NOMO-1 treated with dmso at 0.1 percent for 144 hours (cell line): ENCODE measurements at regions not wholly inside any gene's neighbourhood (a gene's known extent, or its start where the extent isn't known, plus 50 kb on each side); places are given as distances from the start of the nearest gene placed in this dataset.

ENCODE experiments used
- DNase-seq: peaks from one replicate; lab custom pipeline; 2025; ENCODE audit not compliant: unreplicated experiment; lab: John Stamatoyannopoulos, UW

- DNase-seq = no peak
These were observed 73.1 kb downstream of the IRF8 start for GRCh38 chr16:85971902-85972638.

DNA sequence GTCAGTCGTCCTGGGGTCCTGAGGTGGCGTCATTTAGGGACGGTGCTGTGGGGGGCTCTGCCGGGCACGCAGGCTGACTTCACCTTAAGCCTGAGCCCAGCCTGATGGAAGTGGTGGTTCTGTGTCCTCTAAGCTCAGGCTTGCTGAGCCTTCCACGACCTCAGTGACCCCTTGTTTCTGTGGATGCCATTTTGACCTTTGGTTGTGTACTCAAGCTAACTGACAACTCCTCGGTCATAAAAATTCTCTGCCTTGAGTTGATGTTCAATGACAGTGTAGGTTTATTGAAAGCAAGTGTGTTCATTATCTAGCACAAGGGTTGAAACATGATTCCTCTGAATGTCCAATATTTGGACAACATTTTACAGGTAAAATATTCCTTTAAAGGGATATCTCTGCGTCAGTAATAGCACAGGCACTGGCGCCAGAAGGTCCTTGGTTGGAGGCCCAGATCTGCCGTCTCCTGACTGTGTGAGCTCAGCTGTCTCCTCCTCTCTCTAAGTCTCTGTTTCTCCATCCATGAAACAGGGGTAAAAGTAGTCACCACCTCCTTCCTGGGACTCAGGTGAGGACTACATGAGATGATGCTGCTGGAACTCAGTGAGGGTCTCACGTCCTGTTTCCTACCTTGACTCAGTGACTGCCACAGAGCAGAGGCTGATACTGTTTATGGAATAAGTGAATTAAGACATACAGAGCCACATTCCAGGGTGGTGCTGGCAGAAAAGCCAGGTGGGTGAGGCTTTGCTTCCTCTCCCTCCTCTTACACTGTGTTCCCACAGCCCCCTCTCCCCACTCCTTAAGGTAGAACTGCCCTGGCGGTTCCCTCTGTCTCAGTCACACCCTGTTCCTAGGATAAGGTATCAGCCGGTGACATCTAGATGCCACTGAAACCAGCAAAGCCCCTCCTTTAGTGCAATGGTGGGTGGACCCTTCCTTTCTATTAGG is 75.7 kb downstream of the IRF8 start:
- no peak for DNase-seq

DNA sequence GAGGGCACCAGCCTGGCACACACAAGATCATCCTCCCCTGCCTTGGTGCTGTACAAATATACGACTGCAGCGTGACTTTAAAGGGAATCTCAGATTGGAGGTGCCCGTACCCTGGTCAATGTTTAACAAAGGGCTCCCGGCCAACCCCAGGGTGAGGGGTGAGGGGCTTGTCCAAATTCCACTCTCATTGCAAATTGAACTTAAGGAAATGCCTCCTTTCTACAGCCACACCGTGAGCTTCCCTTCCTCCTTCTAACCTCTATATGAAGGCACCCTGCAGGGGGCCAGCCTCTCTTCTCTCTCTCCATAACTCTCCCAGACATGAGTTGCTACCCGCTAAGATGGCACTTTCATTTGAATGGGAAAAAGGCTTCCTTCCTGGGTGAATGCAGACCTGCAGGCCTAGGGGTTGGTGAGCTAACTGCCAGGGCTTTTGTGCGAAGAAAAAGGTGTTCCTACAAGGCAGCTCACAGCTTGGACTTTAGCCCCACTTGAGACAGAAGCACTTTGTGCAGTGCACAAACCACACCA is 76.6 kb downstream of the IRF8 start:
- DNase-seq = no peak

- DNase-seq = peak; percentile 31
These were observed 79.4 kb downstream of the IRF8 start for GRCh38 chr16:85978291-85978775.

DNA sequence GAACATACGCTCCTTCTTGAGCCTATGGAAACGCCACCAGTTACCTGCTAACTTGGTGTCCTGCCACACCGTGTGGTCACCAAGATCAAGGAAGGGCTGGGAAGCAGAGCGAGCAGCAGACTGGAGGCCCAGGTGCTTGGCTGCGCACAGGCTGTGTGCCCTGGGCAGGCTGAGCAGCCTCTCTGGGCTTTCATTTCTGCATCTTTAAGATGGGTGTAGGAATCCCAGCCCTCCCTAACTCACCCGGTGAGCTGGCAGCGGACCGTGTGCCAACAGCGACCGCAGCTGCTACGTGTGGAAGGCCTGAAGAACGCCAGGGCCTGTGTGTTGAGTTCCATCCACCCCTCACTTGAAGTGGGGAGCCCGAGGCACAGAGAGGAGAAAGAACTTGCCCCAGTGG is 80.0 kb downstream of the IRF8 start:
- no peak for DNase-seq

DNA sequence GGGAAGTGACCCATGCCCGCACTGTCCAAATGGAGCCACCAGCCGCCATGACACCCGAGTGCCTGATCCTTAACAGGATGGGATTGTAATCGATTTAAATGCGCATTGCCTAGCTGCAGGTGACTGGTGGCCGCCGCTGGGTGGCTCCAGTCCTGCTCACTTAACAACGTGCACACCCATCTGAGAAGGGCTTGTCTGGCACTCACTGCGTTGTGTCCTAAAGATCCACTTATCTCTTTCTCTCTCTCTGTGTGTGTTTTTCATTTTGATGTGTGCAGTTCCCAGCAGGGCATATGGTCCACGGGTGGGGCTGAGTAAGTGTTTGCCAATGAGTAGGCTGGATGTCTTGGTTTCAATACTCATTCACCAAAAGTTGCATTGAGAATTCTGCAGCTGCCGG is 80.6 kb downstream of the IRF8 start:
- DNase-seq = peak; percentile 15

GRCh38 chr16:85980686-85981085 is 81.7 kb downstream of the IRF8 start:
- DNase-seq = no peak

DNA sequence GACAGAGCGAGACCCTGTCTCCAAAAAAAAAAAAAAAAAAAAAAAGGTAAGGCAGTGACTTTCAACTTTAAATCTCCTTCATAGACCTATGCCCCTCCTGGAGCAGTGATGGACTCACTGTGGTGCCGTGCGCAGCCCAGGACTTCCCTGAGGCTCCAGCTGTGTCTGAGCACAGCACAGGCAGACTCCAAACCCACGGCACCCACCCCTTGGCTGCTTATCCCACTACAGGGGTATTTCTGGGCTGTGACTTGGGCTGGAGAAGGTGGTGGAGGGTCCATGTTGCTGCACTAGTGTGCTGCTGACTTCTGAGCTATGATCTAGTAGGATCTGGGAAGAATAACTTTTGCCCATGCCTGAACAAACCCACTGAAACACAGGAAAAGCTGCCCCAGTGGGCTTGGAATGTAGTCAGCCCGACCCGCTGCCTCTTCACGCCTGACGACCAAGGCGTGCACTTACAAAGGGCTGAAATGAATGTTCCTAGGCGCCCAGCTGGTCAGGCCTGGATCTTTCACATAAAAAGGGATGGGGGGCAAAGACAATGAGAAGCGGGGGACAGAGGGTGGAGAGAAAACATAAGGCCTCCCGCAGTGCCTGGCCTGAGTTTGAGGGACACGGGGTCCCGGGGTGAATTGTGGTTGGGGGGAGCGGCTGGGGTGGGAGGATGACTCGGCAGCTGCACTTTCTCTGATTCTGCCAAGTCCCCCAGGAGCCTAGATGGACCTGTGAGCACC is 83.0 kb downstream of the IRF8 start:
- no peak for DNase-seq

- DNase-seq = peak; percentile 91
These were observed 83.6 kb downstream of the IRF8 start for GRCh38 chr16:85982563-85982939.

GRCh38 chr16:85983064-85983463 is 84.1 kb downstream of the IRF8 start:
- no peak for DNase-seq

DNA sequence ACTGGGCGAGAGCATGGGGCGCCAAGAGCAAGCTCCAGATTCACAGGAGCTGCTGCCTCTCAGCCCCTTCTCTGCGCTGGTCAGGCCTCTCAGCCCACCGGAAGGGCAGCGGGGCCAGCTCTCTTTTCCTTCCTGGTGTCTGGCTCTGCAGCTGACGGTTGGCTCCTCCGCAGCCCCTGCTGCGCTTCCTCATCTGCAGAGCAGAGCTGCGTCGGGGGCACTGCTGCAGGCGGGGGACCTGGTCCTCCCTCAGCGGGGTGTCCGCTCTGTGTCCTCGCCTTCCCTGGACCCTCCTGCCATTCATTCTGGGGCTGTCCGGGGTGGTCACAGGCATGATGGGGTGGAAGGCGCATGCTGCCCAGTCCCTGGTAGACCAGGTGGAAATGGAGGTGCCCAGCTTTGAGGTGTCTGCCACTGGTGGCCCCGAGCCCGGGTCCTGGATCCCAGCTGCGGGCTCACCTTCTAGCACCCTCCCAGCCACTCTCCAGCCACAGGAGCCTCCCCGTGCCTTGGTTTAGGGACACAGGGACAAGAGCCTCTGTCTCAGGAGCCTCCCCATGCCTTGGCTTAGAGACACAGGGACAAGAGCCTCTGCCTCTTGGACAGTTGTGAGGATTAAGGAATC is 84.8 kb downstream of the IRF8 start:
- DNase-seq = peak; percentile 38

GRCh38 chr16:85984231-85984880 is 85.4 kb downstream of the IRF8 start:
- DNase-seq = no peak

- peak; percentile 52 for DNase-seq
These were observed 86.0 kb downstream of the IRF8 start for GRCh38 chr16:85984947-85985451.

DNA sequence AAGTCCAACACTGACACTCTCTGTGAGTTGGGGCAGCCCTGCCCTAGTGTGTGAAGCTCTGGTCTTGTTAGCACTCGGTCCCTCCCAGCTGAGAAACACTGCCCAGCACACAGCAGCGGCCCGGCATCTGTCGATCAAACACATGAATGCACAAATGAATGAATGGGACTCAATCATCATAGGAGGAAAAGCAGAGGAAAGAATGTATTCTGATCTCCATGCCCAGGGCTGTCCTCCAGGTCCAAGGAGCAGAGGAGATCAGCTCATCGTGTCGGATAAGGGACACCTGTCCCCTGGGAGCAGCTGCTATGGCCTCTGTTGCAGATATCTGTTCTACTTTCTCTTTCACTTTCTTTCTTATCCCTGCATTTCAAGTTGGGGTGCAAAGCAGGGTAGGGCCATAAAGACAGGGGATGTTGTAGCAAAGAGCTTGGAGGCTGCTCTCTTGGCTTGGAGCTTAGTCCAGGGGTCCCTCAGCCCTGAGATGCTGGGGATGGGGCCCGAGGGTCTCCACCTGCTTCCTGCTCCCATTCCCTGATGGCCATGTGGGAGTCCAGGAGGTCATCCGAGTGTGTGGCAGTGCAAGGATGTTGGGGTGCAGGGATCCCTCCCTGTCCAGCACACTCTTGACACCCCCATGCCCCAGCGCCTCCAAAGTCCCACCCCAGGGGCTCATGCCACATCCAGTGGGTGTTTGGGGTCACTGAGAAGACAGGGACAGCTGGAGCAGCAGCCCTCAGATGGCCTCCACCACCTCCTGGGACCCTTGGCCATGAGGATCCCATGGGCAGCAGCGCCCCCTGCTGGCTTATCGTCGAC is 88.2 kb downstream of the IRF8 start:
- DNase-seq = no peak

- DNase-seq = no peak
These were observed 88.8 kb downstream of the IRF8 start for GRCh38 chr16:85987750-85988078.

GRCh38 chr16:85988306-85988705 is 89.3 kb downstream of the IRF8 start:
- no peak for DNase-seq

DNA sequence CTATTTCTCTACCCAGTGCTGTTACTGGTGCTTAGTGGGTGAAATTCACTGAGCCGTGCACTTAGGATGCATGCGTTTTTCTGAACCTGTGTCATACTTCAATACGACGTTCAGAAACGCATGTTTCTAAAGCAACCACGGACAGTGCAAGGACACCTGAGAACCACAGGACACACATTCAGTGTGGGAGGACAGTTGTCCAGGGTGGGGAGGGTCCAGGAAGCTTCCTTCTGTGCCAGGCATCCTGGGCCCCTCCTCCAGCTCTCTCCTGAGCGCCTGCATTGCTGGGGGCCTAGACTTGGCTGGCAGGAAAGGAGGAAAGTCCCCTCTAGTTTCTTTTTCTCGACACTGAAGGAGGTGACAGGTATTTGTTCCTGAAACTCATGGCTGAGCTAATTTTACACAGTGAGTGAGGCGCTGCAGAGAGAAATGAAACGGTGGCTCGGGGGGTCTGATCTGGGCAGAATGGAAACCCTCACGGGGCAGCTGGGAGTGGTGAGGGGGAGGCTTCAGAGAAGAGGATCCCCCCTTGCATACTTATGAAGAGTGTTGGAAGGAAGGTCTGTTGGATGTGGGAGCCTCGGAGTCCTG is 89.9 kb downstream of the IRF8 start:
- no peak for DNase-seq

GRCh38 chr16:85989376-85989775 is 90.4 kb downstream of the IRF8 start:
- DNase-seq = no peak
